ENCODE measurements at regions not wholly inside any gene's neighbourhood (a gene's known extent, or its start where the extent isn't known, plus 50 kb on each side); places are given as distances from the start of the nearest gene placed in this dataset.

- TF ChIP-seq POLR2AphosphoS5 (IDR thresholded peaks at IDR 0.05; ENCODE audit: borderline replicate concordance, low read depth, low read length), result no peak
- TF ChIP-seq EZH2 (IDR thresholded peaks at IDR 0.05), result no peak
- TF ChIP-seq FOXP2 (optimal IDR thresholded peaks at IDR 0.05; ENCODE audit: control extremely low read depth, extremely low read length, insufficient read depth), result no peak
Measured at GRCh38 chr2:157185476-157186227, 71.9 kb upstream of the GALNT5 start.

Data from SK-N-MC (cell line).